ENCODE measurements at regions not wholly inside any gene's neighbourhood (a gene's known extent, or its start where the extent isn't known, plus 50 kb on each side); places are given as distances from the start of the nearest gene placed in this dataset.

DNA sequence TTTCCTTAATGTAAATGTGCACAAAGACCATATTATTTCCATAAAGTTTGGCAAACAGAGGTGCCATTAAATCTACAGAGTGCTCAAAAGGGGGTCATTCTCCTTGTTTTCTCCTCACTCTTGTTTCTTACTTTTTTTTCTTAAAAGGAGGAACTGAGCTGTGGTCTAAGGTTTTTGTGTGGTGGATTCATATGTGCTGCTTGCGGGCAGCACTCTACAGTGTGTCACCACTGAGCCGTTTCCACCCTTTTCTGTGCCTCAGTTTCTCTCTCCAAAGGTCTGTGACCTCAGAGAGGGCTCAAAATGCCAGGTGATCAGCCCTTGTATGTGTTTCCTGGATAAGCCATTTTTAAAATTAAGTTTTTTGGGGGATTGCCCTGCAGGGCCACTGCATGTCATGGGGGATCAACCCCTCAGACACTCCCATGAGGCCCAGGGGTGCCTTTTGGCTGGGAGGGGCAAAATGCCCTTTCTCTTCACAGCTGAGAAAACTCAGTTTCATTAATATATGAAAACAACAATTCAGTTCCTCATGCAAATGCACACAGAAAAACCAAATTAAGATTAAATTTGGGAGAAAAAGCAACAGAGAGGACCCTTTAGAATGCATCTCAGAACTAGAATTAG lies 56.9 kb upstream of the VOPP1 start:
- H4K20me1 ChIP-seq (ENCODE audit: insufficient read depth, low read length): no peaks in the 10 kb centered on the region
- 4% methylated on average over 2 of the region's 2 CpGs for WGBS (ENCODE audit: low lambda C conversion rate)
- in situ Hi-C loops (cut with HindIII; ENCODE audit: extremely low pct_ligation_motif_present, low pct_unique_long_range_greater_than_20kb): loop anchor here (25.0 kb wide), 1 partner anchor 333 kb away; the partner anchor contains the start of genes MRPS17 and NIPSNAP2
- no peak for FAIRE-seq
- ChIA-PET POLR2A (no interaction called here), CTCF (ENCODE audit: low intra/inter-chr PET ratio, low total read pairs) (no interaction called here)
- DNase-seq (ENCODE audit: low spot score): no peak
- no peak overlapping the region for H3K4me2 ChIP-seq (ENCODE audit: low read depth, low read length)
- no peak overlapping the region for H3K27ac ChIP-seq (ENCODE audit: extremely low read length, insufficient read depth, low read length)
- no peak overlapping the region for H2AFZ ChIP-seq (ENCODE audit: low read length)
- H3K9ac ChIP-seq (ENCODE audit: insufficient read depth, low read depth, low read length): no peak overlapping the region
- no peaks in the 10 kb centered on the region for H3K79me2 ChIP-seq (ENCODE audit: insufficient read depth, low read length)
- no peaks in the 10 kb centered on the region for H3K4me1 ChIP-seq (ENCODE audit: insufficient read depth, low read length)
- intact Hi-C loops (cut with micrococcal nuclease; ENCODE audit: unreplicated experiment): no loop called here
- peaks cover 15% of the 10 kb centered on the region; the same call in 1 of the 2 replicates for H3K9me3 ChIP-seq (ENCODE audit: low read length)
- H3K27me3 ChIP-seq (ENCODE audit: control insufficient read depth in 1 of 2, insufficient read depth in 2 of 2, low read length in 2 of 2): no peaks in the 10 kb centered on the region; a peak in 1 of 5 replicates
- no peak for ATAC-seq
- no TSS peak for BruUV-seq (replicated peaks)
- no peaks in the 10 kb centered on the region for H3K36me3 ChIP-seq (replicated peaks in 1 of 2; ENCODE audit: control insufficient read depth in 1 of 2, insufficient read depth in 2 of 2, low read length in 2 of 2)
- H3K4me3 ChIP-seq (replicated peaks in 1 of 3; ENCODE audit: insufficient read depth in 1 of 3, low read depth in 2 of 3, low read length in 3 of 3): no peak overlapping the region
- TF ChIP-seq, protein P1, sequence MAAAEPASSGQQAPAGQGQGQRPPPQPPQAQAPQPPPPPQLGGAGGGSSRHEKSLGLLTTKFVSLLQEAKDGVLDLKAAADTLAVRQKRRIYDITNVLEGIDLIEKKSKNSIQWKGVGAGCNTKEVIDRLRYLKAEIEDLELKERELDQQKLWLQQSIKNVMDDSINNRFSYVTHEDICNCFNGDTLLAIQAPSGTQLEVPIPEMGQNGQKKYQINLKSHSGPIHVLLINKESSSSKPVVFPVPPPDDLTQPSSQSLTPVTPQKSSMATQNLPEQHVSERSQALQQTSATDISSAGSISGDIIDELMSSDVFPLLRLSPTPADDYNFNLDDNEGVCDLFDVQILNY (CRISPR knock-in tag; conservative IDR thresholded peaks at IDR 0.05): no peak
- TF ChIP-seq ZNF563 (CRISPR knock-in tag; IDR thresholded peaks at IDR 0.05): no peak
- TF ChIP-seq ZNF670 (CRISPR knock-in tag; IDR thresholded peaks at IDR 0.05; ENCODE audit: borderline replicate concordance): no peak
- TF ChIP-seq NFATC3 (CRISPR knock-in tag; IDR thresholded peaks at IDR 0.05): no peak
- TF ChIP-seq ZNF24 (IDR thresholded peaks at IDR 0.05): no peak
- TF ChIP-seq SATB2 (CRISPR knock-in tag; IDR thresholded peaks at IDR 0.05): no peak
- TF ChIP-seq, protein P2, sequence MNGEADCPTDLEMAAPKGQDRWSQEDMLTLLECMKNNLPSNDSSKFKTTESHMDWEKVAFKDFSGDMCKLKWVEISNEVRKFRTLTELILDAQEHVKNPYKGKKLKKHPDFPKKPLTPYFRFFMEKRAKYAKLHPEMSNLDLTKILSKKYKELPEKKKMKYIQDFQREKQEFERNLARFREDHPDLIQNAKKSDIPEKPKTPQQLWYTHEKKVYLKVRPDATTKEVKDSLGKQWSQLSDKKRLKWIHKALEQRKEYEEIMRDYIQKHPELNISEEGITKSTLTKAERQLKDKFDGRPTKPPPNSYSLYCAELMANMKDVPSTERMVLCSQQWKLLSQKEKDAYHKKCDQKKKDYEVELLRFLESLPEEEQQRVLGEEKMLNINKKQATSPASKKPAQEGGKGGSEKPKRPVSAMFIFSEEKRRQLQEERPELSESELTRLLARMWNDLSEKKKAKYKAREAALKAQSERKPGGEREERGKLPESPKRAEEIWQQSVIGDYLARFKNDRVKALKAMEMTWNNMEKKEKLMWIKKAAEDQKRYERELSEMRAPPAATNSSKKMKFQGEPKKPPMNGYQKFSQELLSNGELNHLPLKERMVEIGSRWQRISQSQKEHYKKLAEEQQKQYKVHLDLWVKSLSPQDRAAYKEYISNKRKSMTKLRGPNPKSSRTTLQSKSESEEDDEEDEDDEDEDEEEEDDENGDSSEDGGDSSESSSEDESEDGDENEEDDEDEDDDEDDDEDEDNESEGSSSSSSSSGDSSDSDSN (CRISPR knock-in tag; IDR thresholded peaks at IDR 0.05): no peak
- TF ChIP-seq, protein P3, sequence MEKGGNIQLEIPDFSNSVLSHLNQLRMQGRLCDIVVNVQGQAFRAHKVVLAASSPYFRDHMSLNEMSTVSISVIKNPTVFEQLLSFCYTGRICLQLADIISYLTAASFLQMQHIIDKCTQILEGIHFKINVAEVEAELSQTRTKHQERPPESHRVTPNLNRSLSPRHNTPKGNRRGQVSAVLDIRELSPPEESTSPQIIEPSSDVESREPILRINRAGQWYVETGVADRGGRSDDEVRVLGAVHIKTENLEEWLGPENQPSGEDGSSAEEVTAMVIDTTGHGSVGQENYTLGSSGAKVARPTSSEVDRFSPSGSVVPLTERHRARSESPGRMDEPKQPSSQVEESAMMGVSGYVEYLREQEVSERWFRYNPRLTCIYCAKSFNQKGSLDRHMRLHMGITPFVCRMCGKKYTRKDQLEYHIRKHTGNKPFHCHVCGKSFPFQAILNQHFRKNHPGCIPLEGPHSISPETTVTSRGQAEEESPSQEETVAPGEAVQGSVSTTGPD (CRISPR knock-in tag; IDR thresholded peaks at IDR 0.05): no peak
